AG04449 (cell line): ENCODE measurements at regions not wholly inside any gene's neighbourhood (a gene's known extent, or its start where the extent isn't known, plus 50 kb on each side); places are given as distances from the start of the nearest gene placed in this dataset.

Source experiments
- CTCF ChIA-PET: fragments of 350-600 bp; formaldehyde crosslinking; extraction: SDS; loops from one replicate; lab custom pipeline; 2021; ENCODE audit warnings: antibody characterized with exemption; lab: Yijun Ruan, JAX
- POLR2A ChIA-PET: fragments of 400-600, 350-600 bp; formaldehyde crosslinking; extraction: SDS; loops from one replicate; lab custom pipeline; 2020; ENCODE audit warnings: antibody characterized with exemption, inconsistent platforms; lab: Yijun Ruan, JAX
- DNase-seq: peaks from one replicate; pipeline ENCODE4 v3.0.0-alpha.2; 2010; ENCODE audit warnings: low read depth, low spot score
- H3K4me3 ChIP-seq: 2 replicates; pipeline ENCODE4 v1.5.1; 2011; ENCODE audit warnings: low read depth, mild to moderate bottlenecking, control low read depth, low read length
- CTCF ChIP-seq: IDR thresholded peaks from one replicate; pipeline ENCODE4 v1.5.1; 2011; ENCODE audit warnings: mild to moderate bottlenecking, moderate library complexity, low read length, control low read depth, inconsistent platforms; ENCODE audit not compliant: insufficient read depth; ENCODE audit errors: missing control alignments

- ChIA-PET POLR2A (no interaction called here), CTCF (interaction anchor here (1.1 kb wide), 1 partner anchor 22 kb away, joined by 3 read pairs; no protein-coding TSS in a partner anchor)
- no peak for DNase-seq
- TF ChIP-seq CTCF = no peak
- no peak overlapping the region for H3K4me3 ChIP-seq
Observed at GRCh38 chr9:38311382-38312270, 80.9 kb upstream of the ALDH1B1 start.

GRCh38 chr9:38309324-38310195 is 82.9 kb upstream of the ALDH1B1 start:
- POLR2A ChIA-PET = no interaction called here
- DNase-seq = no peak
- no peak for TF ChIP-seq CTCF
- CTCF ChIA-PET = interaction anchor here (1.0 to 1.3 kb wide), 2 partner anchors 21 to 24 kb away, joined by 3 read pairs; no protein-coding TSS in a partner anchor
- no peak overlapping the region for H3K4me3 ChIP-seq

GRCh38 chr9:38308136-38308535 is 84.4 kb upstream of the ALDH1B1 start:
- CTCF ChIA-PET = no interaction called here
- H3K4me3 ChIP-seq = no peak overlapping the region
- no peak for DNase-seq
- no peak for TF ChIP-seq CTCF
- POLR2A ChIA-PET = no interaction called here

GRCh38 chr9:38306899-38307298 is 85.6 kb upstream of the ALDH1B1 start:
- no peak for DNase-seq
- TF ChIP-seq CTCF = no peak
- POLR2A ChIA-PET = no interaction called here
- H3K4me3 ChIP-seq = no peak overlapping the region
- CTCF ChIA-PET = no interaction called here

GRCh38 chr9:38305582-38305981 is 86.9 kb upstream of the ALDH1B1 start:
- CTCF ChIA-PET = no interaction called here
- no peak for TF ChIP-seq CTCF
- no peak for DNase-seq
- H3K4me3 ChIP-seq = no peak overlapping the region
- POLR2A ChIA-PET = no interaction called here

GRCh38 chr9:38301376-38302106 is 91.0 kb upstream of the ALDH1B1 start:
- no peak overlapping the region for H3K4me3 ChIP-seq
- DNase-seq = no peak
- ChIA-PET POLR2A (no interaction called here), CTCF (no interaction called here)
- no peak for TF ChIP-seq CTCF
